NCI-H2029 (cell line): ENCODE measurements at regions not wholly inside any gene's neighbourhood (a gene's known extent, or its start where the extent isn't known, plus 50 kb on each side); places are given as distances from the start of the nearest gene placed in this dataset.
"Not testable (repeated sequence)": the region's sequence is repeated elsewhere in the genome, so short reads cannot be mapped to it uniquely, and the experiment has no call there.

Experiments used
- DNase-seq: peaks from one replicate; lab custom pipeline; 2025; lab: John Stamatoyannopoulos, UW

DNA sequence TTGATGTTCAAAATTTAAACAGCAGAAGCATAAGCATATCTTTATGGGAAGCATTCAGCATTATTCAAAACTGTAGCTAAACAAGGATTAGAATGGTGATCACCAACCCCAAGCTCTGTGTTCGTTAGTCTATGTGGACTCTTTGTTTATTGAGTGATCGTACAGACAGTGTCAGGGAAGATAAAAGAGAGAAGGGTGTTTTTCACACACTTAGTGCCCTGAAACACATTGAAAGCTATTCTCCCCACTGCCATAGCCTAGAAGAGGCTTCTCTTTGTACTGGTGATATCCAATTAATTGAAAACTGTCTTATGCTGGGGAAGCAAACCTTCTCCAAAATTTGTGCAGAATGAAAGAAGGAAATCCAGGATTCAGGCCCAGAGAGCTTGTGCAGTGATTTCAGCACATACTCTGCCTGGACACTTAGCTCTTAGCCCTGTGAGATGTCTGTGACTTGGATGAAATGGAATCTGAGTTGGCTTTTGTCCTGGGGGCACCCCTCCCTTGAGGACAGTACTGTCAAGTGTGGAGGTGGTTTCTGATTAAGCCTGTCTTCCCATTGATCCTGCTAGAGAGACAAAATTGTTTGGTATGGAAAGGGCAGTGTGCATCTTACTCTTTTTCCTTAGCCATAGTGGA lies 125.7 kb upstream of the MTHFD1L start:
- DNase-seq: no peak

DNA sequence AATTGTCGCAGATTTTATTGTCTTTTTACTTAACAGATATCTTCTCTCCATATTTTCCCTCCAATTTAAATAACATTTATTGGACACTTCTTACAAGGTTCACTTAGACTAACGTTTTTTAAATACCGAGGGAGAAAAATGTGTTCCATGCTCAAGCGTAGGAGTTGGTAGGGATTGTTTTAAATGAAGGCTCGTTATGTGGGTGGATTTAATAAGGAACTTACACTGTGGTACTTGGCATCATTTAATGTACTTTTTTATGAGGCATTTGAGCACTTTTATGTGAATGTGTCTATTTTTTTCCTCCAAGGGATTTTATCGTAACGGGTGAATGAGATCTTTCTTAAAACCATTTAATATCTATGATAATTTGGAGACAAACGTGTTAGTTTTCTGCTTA lies 125.0 kb upstream of the MTHFD1L start:
- DNase-seq: no peak

DNA sequence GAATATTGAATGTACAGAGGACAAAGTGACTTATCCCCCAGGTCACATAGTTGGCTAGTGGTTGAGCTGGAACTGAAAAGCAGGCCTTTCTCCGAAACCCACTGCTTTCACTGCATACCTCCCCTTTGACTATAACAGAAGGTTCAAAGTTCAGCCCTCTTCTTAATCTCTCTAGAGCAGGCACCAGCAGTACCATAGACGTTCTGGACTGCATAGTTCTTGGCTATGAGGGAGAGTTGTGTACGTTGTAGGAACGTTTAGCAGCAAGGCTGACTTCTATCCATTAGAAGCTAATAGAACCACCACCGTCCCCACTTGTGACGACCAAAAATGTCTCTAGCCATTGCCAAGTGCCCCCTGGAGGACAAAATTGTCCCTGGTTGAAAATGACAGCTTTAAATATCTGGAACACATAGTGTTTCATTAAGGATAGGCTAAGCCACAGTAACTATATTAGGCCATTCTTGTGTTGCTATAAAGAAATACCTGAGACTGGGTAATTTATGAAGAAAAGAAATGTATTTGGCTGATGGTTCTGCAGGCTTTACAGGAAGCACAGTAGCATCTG lies 123.8 kb upstream of the MTHFD1L start:
- no peak for DNase-seq

DNA sequence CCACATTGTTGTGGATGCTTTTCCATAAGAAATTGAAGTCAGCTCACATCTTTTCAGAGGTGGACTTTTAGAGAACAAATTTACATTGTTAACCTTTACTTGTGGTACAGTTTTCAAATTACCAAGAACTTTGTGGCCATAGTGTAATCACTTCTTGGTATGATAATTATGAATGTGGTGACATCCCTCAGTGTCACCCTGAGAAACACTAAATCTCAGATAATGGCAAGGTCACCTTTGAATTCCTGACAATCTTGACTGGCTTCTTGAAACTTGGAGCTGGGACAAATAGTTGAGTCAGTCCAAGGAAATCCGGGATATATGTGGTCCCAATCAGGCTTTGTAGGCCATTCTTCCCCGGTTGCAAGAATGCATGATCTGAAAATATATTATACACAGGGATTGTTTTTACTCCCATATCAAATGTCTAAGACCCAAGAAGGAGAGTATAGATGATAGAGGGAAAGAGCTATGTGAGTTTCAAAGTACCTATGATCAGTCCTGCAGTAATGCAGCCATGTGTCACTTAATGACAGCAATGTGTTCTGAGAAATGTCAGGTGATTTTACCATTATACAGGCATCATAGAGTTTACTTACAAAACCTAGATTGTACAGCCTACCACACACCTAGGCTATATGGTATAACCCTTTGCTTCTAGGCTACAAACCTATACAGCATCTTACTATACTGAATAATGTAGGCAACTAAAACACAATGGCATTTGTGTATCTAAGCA lies 120.8 kb upstream of the MTHFD1L start:
- DNase-seq: no peak

DNA sequence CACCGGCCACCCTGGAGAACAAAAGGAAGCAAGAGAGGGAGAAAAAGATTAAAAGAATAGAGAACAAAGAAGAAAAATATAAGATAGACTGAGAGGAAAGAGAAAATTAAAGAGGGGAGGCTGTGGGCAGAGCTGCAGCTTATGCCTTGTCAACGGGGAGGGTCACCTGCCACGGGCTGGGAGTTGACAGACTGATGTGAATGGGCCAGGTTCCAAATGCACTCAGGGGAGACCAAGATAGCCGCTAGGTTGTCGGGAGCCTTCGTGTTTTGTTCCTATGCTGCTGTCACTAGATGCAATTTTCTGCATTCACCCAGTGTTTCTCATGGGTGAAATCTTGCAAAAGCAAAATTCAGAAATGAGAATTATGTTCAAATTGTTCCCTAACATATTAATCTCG lies 119.6 kb upstream of the MTHFD1L start:
- DNase-seq: no peak

DNA sequence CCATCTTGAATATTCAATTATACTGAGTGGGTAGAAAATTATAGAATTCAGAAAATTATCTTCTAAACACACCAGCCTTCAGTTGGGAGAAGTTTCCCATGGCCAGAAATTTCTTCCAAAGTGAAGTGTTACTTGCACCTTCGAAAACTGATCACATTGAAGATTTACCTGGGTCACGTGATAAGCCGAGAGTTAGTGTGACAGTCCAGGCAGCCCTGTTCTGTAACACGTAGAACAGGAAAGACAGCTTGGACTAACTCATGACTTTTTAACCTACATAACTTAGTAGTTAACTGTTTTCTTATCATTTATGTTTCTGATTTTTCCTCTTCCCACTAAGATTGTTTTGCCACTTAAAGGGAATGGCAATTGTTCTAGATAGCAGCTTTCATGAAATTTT lies 118.3 kb upstream of the MTHFD1L start:
- DNase-seq: no peak

DNA sequence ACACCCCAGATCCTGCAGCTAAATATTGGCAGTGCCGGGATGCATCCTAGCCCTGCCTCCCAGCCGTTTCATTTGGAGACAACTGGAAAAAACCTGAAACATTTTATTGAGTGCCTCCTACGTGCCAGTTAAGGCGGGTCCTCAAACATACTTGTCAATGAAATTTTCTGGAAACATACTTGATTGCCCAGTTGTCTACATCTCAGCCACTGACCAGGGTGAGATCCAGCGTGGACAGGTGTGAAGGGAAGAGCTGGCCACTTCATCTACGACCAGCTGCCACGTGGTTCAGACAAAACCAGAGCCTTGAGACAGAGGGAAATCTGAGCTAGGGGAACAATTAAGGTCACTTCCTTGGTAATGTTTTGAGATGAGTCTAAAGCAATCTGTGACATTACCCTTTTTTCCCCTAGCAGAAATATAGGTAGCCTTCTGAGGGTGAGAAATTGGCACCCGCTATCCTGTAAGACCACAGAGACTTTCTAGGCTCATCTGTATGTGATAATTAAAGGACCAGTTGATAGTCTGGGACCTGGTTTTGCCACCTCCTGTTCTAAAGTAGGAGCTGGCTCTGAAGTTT lies 116.3 kb upstream of the MTHFD1L start:
- DNase-seq: no peak

DNA sequence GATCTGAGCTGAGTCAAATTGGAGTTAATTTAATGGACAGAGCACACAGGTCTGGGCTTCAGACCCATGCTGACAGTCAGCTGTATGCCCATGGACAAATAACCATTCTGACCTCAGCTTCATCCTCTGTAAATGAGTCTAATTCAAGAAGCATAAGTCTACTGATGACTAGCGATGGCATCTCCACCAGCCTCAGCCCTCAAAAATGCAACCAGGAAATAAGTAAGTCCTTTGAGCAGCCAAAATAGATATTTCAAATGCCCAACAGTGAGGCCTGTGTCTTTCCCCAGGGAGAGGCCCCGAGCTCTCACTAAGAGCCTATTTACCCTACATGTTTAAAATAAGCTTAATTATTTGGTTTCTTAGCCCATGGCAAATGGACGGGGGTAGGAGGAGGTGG lies 114.2 kb upstream of the MTHFD1L start:
- DNase-seq: no peak

DNA sequence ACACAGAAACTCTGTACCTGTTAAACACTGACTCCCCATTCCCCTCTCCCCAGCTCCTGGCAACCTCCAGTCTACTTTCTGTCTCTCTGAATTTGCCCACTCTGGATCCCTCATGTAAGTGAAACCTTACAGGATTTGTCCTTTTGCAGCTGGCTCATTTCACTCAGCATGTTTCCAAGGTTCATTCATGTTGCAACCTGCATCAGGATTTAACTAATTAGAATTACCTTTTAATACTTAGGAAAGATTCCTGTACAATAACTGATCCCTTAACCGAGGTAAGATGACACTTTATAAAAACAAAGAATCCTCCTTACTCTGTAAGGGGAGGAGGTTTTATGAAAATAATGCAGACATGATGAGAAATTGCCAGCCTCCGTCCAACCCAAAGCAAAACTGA lies 113.1 kb upstream of the MTHFD1L start:
- no peak for DNase-seq

DNA sequence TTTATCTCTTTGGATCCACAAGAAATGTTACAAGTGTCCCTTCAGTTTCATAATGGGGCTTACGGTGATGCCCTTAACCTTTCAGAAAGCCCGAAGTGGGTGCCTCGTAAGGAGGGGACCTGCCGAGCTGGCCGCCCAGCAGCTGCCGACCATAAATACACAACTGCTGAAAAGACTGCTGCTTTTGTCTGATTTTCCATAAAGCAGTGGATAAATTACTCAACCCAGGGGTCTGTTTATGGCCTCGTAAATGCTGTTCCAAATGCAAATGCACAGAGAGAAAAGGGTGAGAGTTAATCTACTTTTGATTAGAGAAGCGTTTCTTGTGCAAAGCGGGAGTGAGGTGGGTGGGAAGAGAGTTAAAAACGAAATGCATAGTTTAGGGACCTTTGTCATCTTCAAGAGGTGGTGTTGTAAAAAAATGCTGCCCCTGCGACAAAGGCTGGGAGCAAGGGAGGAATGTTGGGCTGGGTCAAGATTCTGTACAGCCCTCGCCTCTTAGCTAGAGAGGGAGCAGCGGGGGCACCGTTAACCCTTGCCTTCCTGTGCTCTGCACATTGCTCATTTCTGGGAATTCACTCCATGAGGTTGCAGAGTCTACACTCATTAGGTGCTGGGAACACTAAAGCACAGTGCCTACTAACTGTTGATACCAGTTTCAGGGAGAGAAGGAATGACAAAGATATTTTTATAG lies 112.0 kb upstream of the MTHFD1L start:
- no peak for DNase-seq

DNA sequence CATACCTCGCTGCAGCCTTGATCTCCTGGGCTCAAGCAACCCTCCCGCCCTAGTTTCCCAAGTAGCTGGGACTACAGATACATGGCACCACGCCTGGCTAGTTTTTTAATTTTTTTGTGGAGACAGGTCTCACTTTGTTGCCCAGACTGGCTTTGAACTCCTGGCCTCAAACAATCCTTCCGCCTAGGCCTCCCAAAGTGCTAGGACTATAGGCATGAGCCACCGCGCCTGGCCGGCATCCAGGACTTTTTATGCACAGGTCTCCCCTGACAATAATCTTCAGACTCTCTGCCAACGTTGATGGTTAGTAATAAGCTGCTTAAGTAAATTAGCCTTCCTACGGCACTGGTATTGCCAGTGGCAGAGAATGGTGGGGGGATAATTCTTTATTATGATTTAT lies 110.5 kb upstream of the MTHFD1L start:
- DNase-seq: no peak

DNA sequence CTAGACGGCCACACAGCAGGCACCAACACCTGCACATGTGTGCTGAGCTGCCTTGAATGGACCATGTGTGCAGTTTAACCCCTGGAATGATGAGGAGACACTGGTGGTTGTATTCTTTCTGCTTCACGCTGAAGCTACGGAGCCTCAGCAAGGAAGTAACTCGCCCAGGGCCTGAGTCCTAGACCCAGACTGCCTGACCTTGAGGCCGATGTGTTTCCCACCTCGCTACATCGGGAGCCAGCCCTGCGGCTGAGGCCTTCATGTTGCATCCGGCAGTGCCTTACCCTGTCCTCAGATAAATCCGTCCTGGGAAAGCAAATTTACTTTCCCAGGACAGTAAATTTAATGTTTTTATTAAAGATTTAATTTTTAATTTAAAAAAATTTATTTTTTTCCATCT lies 110.0 kb upstream of the MTHFD1L start:
- DNase-seq: no peak

DNA sequence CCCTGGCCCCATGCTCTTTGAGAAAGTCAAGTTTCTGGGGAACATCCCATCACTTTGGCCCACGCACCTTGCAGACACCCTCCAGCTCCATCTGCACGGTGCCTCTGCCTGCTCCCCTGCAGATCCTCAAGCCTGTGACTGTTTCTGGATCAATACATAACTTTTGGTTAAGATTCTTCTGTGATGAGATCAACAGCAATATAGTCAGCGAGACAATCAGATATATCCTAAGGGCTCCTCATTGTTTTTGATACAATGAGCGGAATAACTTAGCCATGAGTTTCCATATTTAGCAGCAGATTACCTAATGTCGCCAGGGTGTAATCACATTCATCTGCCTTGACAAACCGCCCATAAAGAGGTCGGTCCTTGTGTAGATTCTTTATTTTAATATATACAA lies 109.3 kb upstream of the MTHFD1L start:
- no peak for DNase-seq

DNA sequence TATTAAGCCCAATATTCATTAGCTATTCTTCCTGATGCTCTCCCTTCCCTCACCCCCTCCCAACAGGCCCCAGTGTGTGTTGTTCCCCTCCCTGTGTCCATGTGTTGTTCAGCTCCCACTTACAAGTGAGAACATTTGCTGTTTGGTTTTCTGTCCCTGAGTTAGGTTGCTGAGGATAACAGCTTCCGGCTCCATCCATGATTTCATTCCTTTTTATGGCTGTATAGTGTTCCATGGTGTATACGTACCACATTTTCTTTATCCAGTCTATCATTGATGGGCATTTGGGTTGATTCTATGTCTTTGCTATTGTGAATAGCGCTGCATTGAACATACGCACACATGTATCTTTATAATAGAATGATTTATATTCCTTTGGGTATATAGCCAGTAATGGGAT lies 107.7 kb upstream of the MTHFD1L start:
- DNase-seq: not testable (repeated sequence)

DNA sequence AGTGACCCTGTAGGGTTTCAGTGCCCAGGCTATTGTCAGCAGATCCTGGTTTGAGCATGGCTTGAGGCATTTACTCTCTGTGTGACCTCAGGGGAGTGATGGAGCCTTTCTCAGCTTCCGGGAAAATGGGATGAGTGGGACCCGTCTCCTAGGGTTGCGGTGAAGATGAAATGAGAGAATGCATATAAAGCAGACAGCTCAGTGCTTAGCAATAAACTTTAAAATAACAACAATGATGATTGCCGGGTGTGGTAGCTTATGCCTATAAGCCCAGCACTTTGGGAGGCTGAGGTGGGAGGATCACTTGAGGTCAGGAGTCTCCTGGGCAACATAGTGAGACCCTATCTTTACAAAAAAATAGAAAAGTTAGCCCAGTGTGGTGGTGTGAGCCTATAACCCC lies 106.0 kb upstream of the MTHFD1L start:
- DNase-seq: no peak

DNA sequence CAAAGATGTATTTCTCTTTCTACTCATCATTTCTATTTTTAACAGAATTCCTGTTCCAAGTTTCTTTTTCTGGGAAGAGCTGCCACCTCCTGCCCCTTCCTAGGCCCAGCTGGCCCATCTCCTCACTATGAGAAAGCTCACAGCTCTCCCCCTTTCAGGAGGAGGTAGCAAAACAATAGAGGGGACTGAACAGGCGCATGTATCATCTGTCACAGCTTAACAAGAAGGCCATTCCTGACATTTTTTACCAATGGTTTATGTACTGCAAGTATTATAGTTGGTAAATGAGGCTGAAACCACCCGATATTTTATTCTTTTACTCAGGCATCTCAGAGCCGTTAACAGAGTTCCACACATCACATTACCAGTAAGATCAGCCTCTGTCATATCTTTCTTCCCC lies 103.7 kb upstream of the MTHFD1L start:
- DNase-seq: no peak

DNA sequence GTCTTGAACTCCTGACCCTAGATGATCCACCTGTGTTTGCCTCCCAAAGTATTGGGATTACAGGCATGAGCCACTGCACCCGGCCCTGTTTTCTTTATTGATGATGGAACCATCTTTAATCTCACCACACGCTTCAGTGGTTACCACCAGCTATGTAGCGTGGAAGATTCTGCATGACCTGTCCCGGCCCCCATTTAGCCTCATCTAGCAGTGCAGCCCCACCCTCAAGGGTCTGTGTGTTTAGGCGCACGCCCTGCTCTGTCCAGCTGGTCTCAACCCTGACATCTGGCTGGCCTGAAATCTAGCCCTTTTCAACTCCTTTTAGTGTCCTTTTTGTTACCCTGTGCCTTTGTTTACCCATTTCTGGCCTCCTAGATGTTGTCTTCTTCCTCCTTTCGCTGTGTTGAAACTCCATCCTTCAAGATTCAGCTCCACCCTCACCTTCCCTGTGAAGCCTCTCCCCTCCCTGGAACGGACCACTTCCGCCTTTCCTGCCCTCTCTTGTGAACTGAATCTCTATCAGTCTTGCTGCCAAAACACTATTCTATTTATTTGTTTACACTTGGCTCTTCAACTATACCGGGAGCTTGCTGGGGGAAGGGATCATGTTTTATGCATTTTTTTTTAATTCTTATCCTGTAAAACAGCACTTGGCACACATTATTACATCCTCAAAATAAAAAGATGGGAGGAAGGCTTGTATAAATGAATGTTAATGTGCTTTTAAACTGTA lies 101.0 kb upstream of the MTHFD1L start:
- DNase-seq: peak; percentile 23

DNA sequence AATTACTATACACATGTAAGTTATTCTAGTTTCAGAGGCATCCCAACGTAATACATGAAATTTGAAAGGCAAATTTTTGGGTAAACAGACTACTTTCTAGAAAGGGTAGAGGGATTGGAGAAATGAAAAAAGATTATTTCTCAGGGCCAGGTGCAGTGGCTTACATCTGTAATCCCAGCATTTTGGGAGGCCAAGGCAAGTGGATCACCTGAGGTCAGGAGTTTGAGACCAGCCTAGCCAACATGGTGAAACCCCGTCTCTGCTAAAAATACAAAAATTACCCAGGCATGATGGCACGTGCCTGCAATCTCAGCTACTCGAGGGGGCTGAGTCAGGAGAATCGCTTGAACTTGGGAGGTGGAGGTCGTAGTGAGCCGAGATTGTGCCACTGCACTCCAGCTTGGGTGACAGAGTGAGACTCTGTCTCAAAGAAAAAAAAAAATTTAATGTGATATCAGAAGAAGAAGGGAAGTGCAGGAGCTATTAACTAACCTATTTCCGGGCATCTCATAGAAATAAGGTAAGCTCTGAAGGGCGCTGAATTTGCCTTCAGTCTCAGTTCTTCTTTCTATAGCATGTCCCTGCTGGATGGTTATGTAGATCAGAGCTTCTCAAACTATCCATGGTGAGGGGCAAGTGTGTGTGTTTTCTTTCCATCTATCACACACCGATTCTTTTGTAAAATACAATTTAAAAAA lies 100.3 kb upstream of the MTHFD1L start:
- DNase-seq: no peak

DNA sequence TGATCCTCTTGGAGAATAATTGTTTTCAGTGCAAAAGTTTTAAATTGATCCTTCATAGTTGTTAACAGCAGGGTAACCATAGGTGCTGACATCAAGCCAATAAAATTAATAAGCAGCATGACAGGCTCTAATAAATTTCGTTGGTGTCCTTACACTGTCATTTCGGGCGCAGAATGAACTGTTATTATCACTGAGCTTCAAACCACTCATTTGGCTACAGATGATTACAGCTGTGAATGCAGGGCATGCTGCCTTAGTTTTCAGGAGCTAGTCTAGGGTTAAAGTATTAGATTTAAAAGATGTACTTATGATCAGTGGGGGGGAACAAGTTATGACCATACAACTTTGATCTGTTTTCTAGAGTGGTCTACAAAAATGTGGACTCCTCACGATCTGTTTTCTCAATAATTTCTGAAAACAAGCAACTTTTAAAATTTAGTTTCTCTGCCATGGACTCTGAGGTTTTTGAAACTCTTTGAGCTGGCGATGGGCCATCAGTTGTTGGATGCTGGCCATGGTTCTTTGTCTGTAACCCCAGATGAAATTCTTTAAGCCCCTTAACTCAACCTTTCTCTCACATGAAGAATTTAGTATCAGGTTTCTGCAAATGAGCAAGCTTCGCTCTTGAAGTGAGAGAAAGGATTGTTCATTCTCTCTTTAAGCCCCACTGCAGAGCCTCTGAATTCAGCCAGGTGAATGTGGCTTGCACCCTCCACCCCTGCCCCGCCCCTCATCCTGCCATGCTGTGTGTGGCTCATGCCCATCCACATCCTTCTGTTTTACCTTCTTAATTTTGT lies 99.1 kb upstream of the MTHFD1L start:
- no peak for DNase-seq

DNA sequence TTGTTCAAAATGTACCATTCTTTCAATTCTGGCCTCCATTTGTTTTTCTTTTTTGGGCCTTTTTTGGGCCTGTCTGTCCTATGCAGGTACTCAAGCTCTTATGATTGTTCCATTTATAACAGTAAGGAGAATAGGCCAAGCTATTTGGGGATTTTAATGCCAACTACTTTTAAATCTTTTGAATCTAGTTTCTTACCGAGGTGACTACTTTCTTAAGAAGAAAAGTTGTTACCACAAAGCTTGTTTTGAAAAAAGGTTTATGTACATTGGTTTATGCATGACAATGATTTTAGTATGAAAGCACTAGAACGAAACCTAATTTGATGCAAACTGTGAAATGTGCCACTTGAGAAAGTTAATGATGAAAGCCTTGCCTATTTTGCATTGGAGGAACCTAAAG lies 98.3 kb upstream of the MTHFD1L start:
- no peak for DNase-seq
